ENCODE measurements at regions not wholly inside any gene's neighbourhood (a gene's known extent, or its start where the extent isn't known, plus 50 kb on each side); places are given as distances from the start of the nearest gene placed in this dataset.

- Histone ChIP-seq H3K9me2 (ENCODE audit: low read depth, low read length) (no peaks in the 10 kb centered on the region), H2AFZ (ENCODE audit: low read length) (no peak overlapping the region), H4K20me1 (ENCODE audit: insufficient read depth, low read length) (no peaks in the 10 kb centered on the region), H3K27me3 (ENCODE audit: insufficient read depth, low read length) (no peaks in the 10 kb centered on the region), H3K9ac (ENCODE audit: low read length) (no peak overlapping the region), H3K9me3 (ENCODE audit: low read length) (no peaks in the 10 kb centered on the region), H3K36me3 (ENCODE audit: insufficient read depth, low read length) (no peaks in the 10 kb centered on the region), H3F3A (ENCODE audit: insufficient read depth, low read length) (no peaks in the 10 kb centered on the region), H3K4me2 (ENCODE audit: low read length) (no peak overlapping the region), H3K4me1 (ENCODE audit: insufficient read depth, low read length, severe bottlenecking) (no peaks in the 10 kb centered on the region), H3K27ac (ENCODE audit: low read depth, low read length, poor library complexity, severe bottlenecking) (no peak overlapping the region), H3K79me2 (ENCODE audit: insufficient read depth, low read length) (no peaks in the 10 kb centered on the region), H3K4me3 (ENCODE audit: low read depth, low read length, poor library complexity, severe bottlenecking) (no peak overlapping the region)
- TF ChIP-seq CTCF (IDR thresholded peaks at IDR 0.05; ENCODE audit: low read length) (no peak), EZH2 (IDR thresholded peaks at IDR 0.05; ENCODE audit: borderline replicate concordance, low read length) (no peak)
These were observed 151.3 kb downstream of the USP46 start for GRCh38 chr4:52507774-52508173.

- Histone ChIP-seq H3K79me2 (ENCODE audit: insufficient read depth, low read length) (no peaks in the 10 kb centered on the region), H3K9ac (ENCODE audit: low read length) (no peak overlapping the region), H3F3A (ENCODE audit: insufficient read depth, low read length) (no peaks in the 10 kb centered on the region), H2AFZ (ENCODE audit: low read length) (no peak overlapping the region), H3K4me3 (ENCODE audit: low read depth, low read length, poor library complexity, severe bottlenecking) (no peak overlapping the region), H3K9me2 (ENCODE audit: low read depth, low read length) (no peaks in the 10 kb centered on the region), H3K9me3 (ENCODE audit: low read length) (no peaks in the 10 kb centered on the region), H3K4me1 (ENCODE audit: insufficient read depth, low read length, severe bottlenecking) (no peaks in the 10 kb centered on the region), H4K20me1 (ENCODE audit: insufficient read depth, low read length) (no peaks in the 10 kb centered on the region), H3K4me2 (ENCODE audit: low read length) (no peak overlapping the region), H3K27me3 (ENCODE audit: insufficient read depth, low read length) (no peaks in the 10 kb centered on the region), H3K36me3 (ENCODE audit: insufficient read depth, low read length) (no peaks in the 10 kb centered on the region), H3K27ac (ENCODE audit: low read depth, low read length, poor library complexity, severe bottlenecking) (no peak overlapping the region)
- no peak for TF ChIP-seq EZH2 (IDR thresholded peaks at IDR 0.05; ENCODE audit: borderline replicate concordance, low read length)
- TF ChIP-seq CTCF (IDR thresholded peaks at IDR 0.05; ENCODE audit: low read length): no peak
These were observed 148.0 kb downstream of the USP46 start for GRCh38 chr4:52510939-52511565.

GRCh38 chr4:52511825-52512224, 147.3 kb downstream of the USP46 start:
- no peak overlapping the region for H3K9ac ChIP-seq (ENCODE audit: low read length)
- H3K79me2 ChIP-seq (ENCODE audit: insufficient read depth, low read length): no peaks in the 10 kb centered on the region
- no peaks in the 10 kb centered on the region for H3K4me1 ChIP-seq (ENCODE audit: insufficient read depth, low read length, severe bottlenecking)
- H3K36me3 ChIP-seq (ENCODE audit: insufficient read depth, low read length): no peaks in the 10 kb centered on the region
- TF ChIP-seq CTCF (IDR thresholded peaks at IDR 0.05; ENCODE audit: low read length): no peak
- TF ChIP-seq EZH2 (IDR thresholded peaks at IDR 0.05; ENCODE audit: borderline replicate concordance, low read length): no peak
- H4K20me1 ChIP-seq (ENCODE audit: insufficient read depth, low read length): no peaks in the 10 kb centered on the region
- no peak overlapping the region for H3K27ac ChIP-seq (ENCODE audit: low read depth, low read length, poor library complexity, severe bottlenecking)
- no peaks in the 10 kb centered on the region for H3F3A ChIP-seq (ENCODE audit: insufficient read depth, low read length)
- no peaks in the 10 kb centered on the region for H3K9me2 ChIP-seq (ENCODE audit: low read depth, low read length)
- H3K9me3 ChIP-seq (ENCODE audit: low read length): no peaks in the 10 kb centered on the region
- no peak overlapping the region for H2AFZ ChIP-seq (ENCODE audit: low read length)
- H3K4me2 ChIP-seq (ENCODE audit: low read length): no peak overlapping the region
- no peaks in the 10 kb centered on the region for H3K27me3 ChIP-seq (ENCODE audit: insufficient read depth, low read length)
- no peak overlapping the region for H3K4me3 ChIP-seq (ENCODE audit: low read depth, low read length, poor library complexity, severe bottlenecking)
